H1 (cell line): ENCODE measurements at regions not wholly inside any gene's neighbourhood (a gene's known extent, or its start where the extent isn't known, plus 50 kb on each side); places are given as distances from the start of the nearest gene placed in this dataset.

ENCODE experiments used
- CTCF ChIA-PET: fragments of 300-600 bp; sonication (Branson Sonifier 250); formaldehyde crosslinking; loops from one replicate; lab custom pipeline; 2021; ENCODE audit not compliant: partially characterized antibody; lab: Charles Lee
- POLR2A ChIA-PET: fragments of 300-600 bp; sonication (Branson Sonifier 250); formaldehyde crosslinking; loops from one replicate; lab custom pipeline; 2021; ENCODE audit warnings: inconsistent platforms; ENCODE audit not compliant: partially characterized antibody; lab: Charles Lee
- DNase-seq, 2 experiments: peaks; one replicate each; pipeline versions ENCODE4 v3.0.0 to v3.0.0-alpha.2; 2010 to 2022; ENCODE audit warnings: low spot score in 2 of 2, low read depth in 1 of 2, mixed read lengths in 1 of 2
- FAIRE-seq: peaks from 2 replicates; lab custom pipeline; 2011; peaks lifted over from hg19 to GRCh38; lab: Jason Lieb, UNC
- H2AFZ ChIP-seq: 2 replicates; pipeline ENCODE4 v1.8.1; 2012; ENCODE audit warnings: low read length, inconsistent platforms
- H2AK5ac ChIP-seq: 2 replicates; pipeline ENCODE4 v1.6.1; 2013; ENCODE audit warnings: low read depth, low read length
- H2BK120ac ChIP-seq: replicated peaks from 2 replicates; pipeline ENCODE3; 2013; ENCODE audit warnings: low read depth, low read length, inconsistent platforms
- H2BK12ac ChIP-seq: 2 replicates; pipeline ENCODE4 v1.6.1; 2013; ENCODE audit warnings: low read depth, low read length
- H2BK15ac ChIP-seq: 2 replicates; pipeline ENCODE4 v1.6.1; 2013; ENCODE audit warnings: low read length
- H2BK20ac ChIP-seq: 2 replicates; pipeline ENCODE4 v1.6.1; 2013; ENCODE audit warnings: low read length
- H2BK5ac ChIP-seq: 2 replicates; pipeline ENCODE4 v1.6.1; 2013; ENCODE audit warnings: low read depth, low read length
- H3K14ac ChIP-seq: 2 replicates; pipeline ENCODE4 v1.6.1; 2013; ENCODE audit warnings: inconsistent platforms; ENCODE audit not compliant: insufficient read length
- H3K18ac ChIP-seq: 2 replicates; pipeline ENCODE4 v1.6.1; 2013; ENCODE audit warnings: low read length; ENCODE audit errors: extremely low read depth
- H3K23ac ChIP-seq: 2 replicates; pipeline ENCODE4 v1.6.1; 2013; ENCODE audit warnings: inconsistent platforms; ENCODE audit not compliant: insufficient read length
- H3K23me2 ChIP-seq: 2 replicates; pipeline ENCODE4 v1.6.1; 2013; ENCODE audit warnings: low read depth, low read length
- H3K27ac ChIP-seq: 2 replicates; pipeline ENCODE4 v1.6.1; 2011; ENCODE audit warnings: low read depth, low read length, inconsistent platforms
- H3K27me3 ChIP-seq, 4 experiments: replicated peaks in 1 of 4; 1 replicate in 1 of 4; 2 replicates in 3 of 4; pipeline versions ENCODE4 v1.6.1 to v1.8.1; 2011 to 2013; ENCODE audit warnings: low read length in 3 of 4, mild to moderate bottlenecking in 3 of 4, inconsistent platforms in 2 of 4, mixed read lengths in 2 of 4, moderate library complexity in 1 of 4; ENCODE audit not compliant: control insufficient read depth in 3 of 4, insufficient read depth in 3 of 4; ENCODE audit errors: extremely low read depth in 1 of 4
- H3K36me3 ChIP-seq, 4 experiments: 2 replicates each; pipeline versions ENCODE4 v1.6.1 to v1.8.1; 2011 to 2013; ENCODE audit warnings: mild to moderate bottlenecking in 4 of 4, low read length in 3 of 4, moderate library complexity in 2 of 4, control low read depth in 1 of 4, inconsistent platforms in 1 of 4; ENCODE audit not compliant: insufficient read depth in 4 of 4, control insufficient read depth in 2 of 4
- H3K4ac ChIP-seq: replicated peaks from 2 replicates; pipeline ENCODE3; 2013; ENCODE audit warnings: low read length, low read depth, mixed read lengths, inconsistent platforms; ENCODE audit not compliant: insufficient read length
- H3K4me1 ChIP-seq, 4 experiments: replicated peaks in 1 of 4; 1 replicate in 1 of 4; 2 replicates in 3 of 4; pipeline versions ENCODE4 v1.6.1 to v1.8.1; 2011 to 2013; ENCODE audit warnings: low read length in 3 of 4, inconsistent platforms in 2 of 4, mixed read lengths in 1 of 4; ENCODE audit not compliant: insufficient read depth in 4 of 4, control insufficient read depth in 3 of 4
- H3K4me2 ChIP-seq, 2 experiments: 2 replicates each; pipeline versions ENCODE4 v1.6.1 to v1.8.1; 2011 to 2013; ENCODE audit warnings: low read depth in 2 of 2, low read length in 2 of 2, control low read depth in 1 of 2, inconsistent platforms in 1 of 2, mild to moderate bottlenecking in 1 of 2; ENCODE audit not compliant: insufficient read depth in 1 of 2
- H3K4me3 ChIP-seq, 4 experiments: fragments of 200-600, 300-600 bp in 1 of 4; sonication (generic), shearing (Covaris generic), sonication (Bioruptor Twin) in 1 of 4; 2 replicates each; pipeline versions ENCODE4 v1.5.1 to v1.8.1; 2011 to 2016; ENCODE audit warnings: low read length in 4 of 4, low read depth in 3 of 4, control low read depth in 2 of 4, inconsistent platforms in 2 of 4, mild to moderate bottlenecking in 2 of 4, mixed read lengths in 1 of 4, moderate library complexity in 1 of 4; ENCODE audit not compliant: insufficient read depth in 2 of 4; ENCODE audit errors: extremely low read depth in 1 of 4
- H3K56ac ChIP-seq: replicated peaks from 2 replicates; pipeline ENCODE3; 2013; ENCODE audit warnings: low read depth, mild to moderate bottlenecking, mixed read lengths, low read length, inconsistent platforms; ENCODE audit not compliant: insufficient read length
- H3K79me1 ChIP-seq: 2 replicates; pipeline ENCODE4 v1.6.1; 2013; ENCODE audit warnings: low read depth, low read length, control low read depth
- H3K79me2 ChIP-seq, 2 experiments: 2 replicates each; pipeline versions ENCODE4 v1.6.1 to v1.8.1; 2012 to 2013; ENCODE audit warnings: low read length in 2 of 2, mild to moderate bottlenecking in 2 of 2, inconsistent platforms in 1 of 2; ENCODE audit not compliant: insufficient read depth in 2 of 2, control insufficient read depth in 1 of 2
- H3K9ac ChIP-seq, 4 experiments: replicated peaks in 1 of 4; 1 replicate in 1 of 4; 2 replicates in 3 of 4; pipeline versions ENCODE4 v1.6.1 to v1.8.1; 2011 to 2013; ENCODE audit warnings: low read depth in 3 of 4, low read length in 3 of 4, control low read depth in 2 of 4, mild to moderate bottlenecking in 2 of 4, moderate library complexity in 2 of 4, inconsistent platforms in 1 of 4; ENCODE audit errors: extremely low read depth in 1 of 4
- H3K9me3 ChIP-seq, 2 experiments: 2 replicates each; pipeline versions ENCODE4 v1.6.1 to v1.8.1; 2012 to 2013; ENCODE audit warnings: mild to moderate bottlenecking in 2 of 2, moderate library complexity in 2 of 2, control low read depth in 1 of 2, inconsistent platforms in 1 of 2, low read depth in 1 of 2, low read length in 1 of 2, mixed read lengths in 1 of 2; ENCODE audit not compliant: insufficient read depth in 2 of 2
- H4K20me1 ChIP-seq, 2 experiments: replicated peaks in 1 of 2; 2 replicates each; pipeline versions ENCODE3 to v1.8.1; 2011 to 2013; ENCODE audit warnings: inconsistent platforms in 2 of 2, low read length in 2 of 2, mild to moderate bottlenecking in 1 of 2; ENCODE audit not compliant: insufficient read depth in 2 of 2, control insufficient read depth in 1 of 2
- H4K5ac ChIP-seq: 2 replicates; pipeline ENCODE4 v1.6.1; 2013; ENCODE audit warnings: low read length, low read depth, mixed read lengths, inconsistent platforms; ENCODE audit not compliant: insufficient read length
- H4K8ac ChIP-seq: 2 replicates; pipeline ENCODE4 v1.8.0; 2013; ENCODE audit warnings: mild to moderate bottlenecking, moderate library complexity, low read length, inconsistent platforms; ENCODE audit not compliant: insufficient read depth; ENCODE audit errors: extremely low read depth
- H4K91ac ChIP-seq: replicated peaks from 2 replicates; pipeline ENCODE3; 2013; ENCODE audit warnings: low read length, mixed read lengths, inconsistent platforms; ENCODE audit not compliant: insufficient read length
- ASH2L ChIP-seq: fragments of 200-600, 300-600 bp; sonication (generic); IDR thresholded peaks from one replicate; pipeline ENCODE4 v1.7.1; 2017; ENCODE audit warnings: low read length
- EZH2 ChIP-seq: fragments of 200-600 bp; sonication (generic); IDR thresholded peaks from 2 replicates; pipeline ENCODE4 v1.7.1; 2012; ENCODE audit warnings: low read depth, mild to moderate bottlenecking, moderate library complexity, low read length, inconsistent platforms; ENCODE audit not compliant: severe bottlenecking
- RAD21 ChIP-seq, 2 experiments: IDR thresholded peaks in 1 of 2; conservative IDR thresholded peaks in 1 of 2; 2 replicates each; pipeline ENCODE4 v1.6.1; 2011; ENCODE audit warnings: low read depth in 2 of 2, low read length in 2 of 2, improper control_type of control experiment in 1 of 2, inconsistent platforms in 1 of 2, mild to moderate bottlenecking in 1 of 2, moderate library complexity in 1 of 2
- RBBP5 ChIP-seq: IDR thresholded peaks from 2 replicates; pipeline ENCODE4 v1.7.1; 2012; ENCODE audit warnings: low read depth, mild to moderate bottlenecking, inconsistent platforms, low read length, moderate library complexity, borderline replicate concordance
- SAP30 ChIP-seq: fragments of 300-600 bp; sonication (generic); IDR thresholded peaks from 2 replicates; pipeline ENCODE4 v1.7.1; 2012; ENCODE audit warnings: low read length, moderate library complexity, mild to moderate bottlenecking, inconsistent platforms; ENCODE audit not compliant: insufficient read depth, insufficient replicate concordance
- SUZ12 ChIP-seq: fragments of 200-600 bp; sonication (generic); IDR thresholded peaks from 2 replicates; pipeline ENCODE4 v1.6.1; 2012; ENCODE audit warnings: mild to moderate bottlenecking, inconsistent platforms, low read length, moderate library complexity, mixed read lengths
- TAF1 ChIP-seq: IDR thresholded peaks from 2 replicates; pipeline ENCODE4 v1.6.1; 2011; ENCODE audit warnings: mild to moderate bottlenecking, low read depth, low read length
- TCF12 ChIP-seq: IDR thresholded peaks from 2 replicates; pipeline ENCODE4 v1.6.1; 2011; ENCODE audit warnings: low read depth, mild to moderate bottlenecking, low read length
- ZNF274 ChIP-seq: IDR thresholded peaks from 2 replicates; pipeline ENCODE4 v1.7.0; 2012; ENCODE audit warnings: low read length, borderline replicate concordance; ENCODE audit errors: extremely low read depth
- WGBS, 2 experiments: shearing (Covaris generic) in 1 of 2; methylation state at CpG; one replicate each; pipeline versions ENCODE4 v1.1.6 to v1.1.7; 2013 to 2015; ENCODE audit warnings: low lambda C conversion rate in 2 of 2, mixed read lengths in 2 of 2, inconsistent platforms in 1 of 2, low coverage in 1 of 2, missing lambda C conversion rate in 1 of 2; ENCODE audit not compliant: insufficient replicate concordance in 2 of 2, insufficient coverage in 1 of 2, insufficient read length in 1 of 2; ENCODE audit errors: extremely low coverage in 1 of 2, missing lambda C conversion rate in 1 of 2; 5-methylcytosine and 5-hydroxymethylcytosine counted together
- TF ChIP-seq, protein P1 (sequence below): IDR thresholded peaks from 2 replicates; pipeline ENCODE4 v1.6.1; 2011; ENCODE audit warnings: low read length, improper control_type of control experiment
- TF ChIP-seq, protein P2 (sequence below): IDR thresholded peaks from 2 replicates; pipeline ENCODE4 v1.6.1; 2012; ENCODE audit warnings: low read length, inconsistent platforms

DNA sequence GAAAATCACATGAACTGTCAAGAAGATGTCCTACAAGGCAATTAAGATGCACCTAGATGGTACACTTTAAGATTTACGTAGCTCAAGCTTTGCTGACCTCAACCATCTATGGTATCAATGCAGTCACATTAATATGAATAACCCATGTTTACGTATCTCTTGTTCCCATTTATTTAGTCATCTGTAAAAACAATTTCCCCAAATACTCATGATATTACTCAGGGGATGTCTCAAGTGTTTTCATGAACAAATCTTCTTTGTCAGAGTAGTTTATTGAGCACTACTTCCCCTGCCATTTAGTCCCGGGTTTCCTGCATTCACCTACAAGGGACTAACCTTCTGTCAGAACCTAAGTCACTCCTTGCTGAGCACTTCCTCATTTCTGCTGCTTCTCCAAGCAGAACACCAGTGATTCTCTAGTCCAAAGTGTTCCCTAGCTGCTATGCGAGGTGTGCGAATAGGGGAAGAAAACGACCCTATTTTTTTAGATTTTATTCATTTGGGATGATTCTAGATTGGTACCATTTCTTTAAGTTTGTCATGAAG, 554.3 kb upstream of the LRRC4C start:
- DNase-seq: no peak
- no peak overlapping the region for H3K4me2 ChIP-seq
- H2AFZ ChIP-seq: no peak overlapping the region
- TF ChIP-seq TCF12: no peak
- no peak for TF ChIP-seq TAF1
- TF ChIP-seq RBBP5: no peak
- TF ChIP-seq, protein P1, sequence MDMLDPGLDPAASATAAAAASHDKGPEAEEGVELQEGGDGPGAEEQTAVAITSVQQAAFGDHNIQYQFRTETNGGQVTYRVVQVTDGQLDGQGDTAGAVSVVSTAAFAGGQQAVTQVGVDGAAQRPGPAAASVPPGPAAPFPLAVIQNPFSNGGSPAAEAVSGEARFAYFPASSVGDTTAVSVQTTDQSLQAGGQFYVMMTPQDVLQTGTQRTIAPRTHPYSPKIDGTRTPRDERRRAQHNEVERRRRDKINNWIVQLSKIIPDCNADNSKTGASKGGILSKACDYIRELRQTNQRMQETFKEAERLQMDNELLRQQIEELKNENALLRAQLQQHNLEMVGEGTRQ: no peak
- no peak for TF ChIP-seq SUZ12
- no peak for TF ChIP-seq SAP30
- no peak for TF ChIP-seq ASH2L
- no peak for TF ChIP-seq RAD21 (IDR thresholded peaks at IDR 0.05 in 1 of 2, conservative IDR thresholded peaks at IDR 0.05 in 1 of 2; ENCODE audit: low read depth in 2 of 2, low read length in 2 of 2)
- TF ChIP-seq ZNF274: no peak
- TF ChIP-seq, protein P2, sequence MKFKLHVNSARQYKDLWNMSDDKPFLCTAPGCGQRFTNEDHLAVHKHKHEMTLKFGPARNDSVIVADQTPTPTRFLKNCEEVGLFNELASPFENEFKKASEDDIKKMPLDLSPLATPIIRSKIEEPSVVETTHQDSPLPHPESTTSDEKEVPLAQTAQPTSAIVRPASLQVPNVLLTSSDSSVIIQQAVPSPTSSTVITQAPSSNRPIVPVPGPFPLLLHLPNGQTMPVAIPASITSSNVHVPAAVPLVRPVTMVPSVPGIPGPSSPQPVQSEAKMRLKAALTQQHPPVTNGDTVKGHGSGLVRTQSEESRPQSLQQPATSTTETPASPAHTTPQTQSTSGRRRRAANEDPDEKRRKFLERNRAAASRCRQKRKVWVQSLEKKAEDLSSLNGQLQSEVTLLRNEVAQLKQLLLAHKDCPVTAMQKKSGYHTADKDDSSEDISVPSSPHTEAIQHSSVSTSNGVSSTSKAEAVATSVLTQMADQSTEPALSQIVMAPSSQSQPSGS: no peak
- TF ChIP-seq EZH2: no peak

More for the DNA sequence above, 554.3 kb upstream of the LRRC4C start:
- no peak overlapping the region for H3K14ac ChIP-seq
- no peaks in the 10 kb centered on the region for H3K27me3 ChIP-seq
- H3K23me2 ChIP-seq: no peaks in the 10 kb centered on the region; the same call in 1 of the 2 replicates
- no peak overlapping the region for H2BK12ac ChIP-seq
- H2BK15ac ChIP-seq: no peak overlapping the region
- no peak overlapping the region for H3K4me3 ChIP-seq
- H2BK5ac ChIP-seq: no peak overlapping the region
- ChIA-PET POLR2A (no interaction called here), CTCF (interaction anchor here (1.4 kb wide), 1 partner anchor 704 kb away, joined by 3 read pairs; no protein-coding TSS in a partner anchor)
- no peak overlapping the region for H3K27ac ChIP-seq
- no peak for FAIRE-seq
- H3K79me1 ChIP-seq: no peaks in the 10 kb centered on the region
- no peaks in the 10 kb centered on the region for H3K4me1 ChIP-seq
- no peaks in the 10 kb centered on the region for H3K79me2 ChIP-seq
- no peak overlapping the region for H4K5ac ChIP-seq
- no peak overlapping the region for H2BK120ac ChIP-seq
- H3K36me3 ChIP-seq: no peaks in the 10 kb centered on the region
- H3K23ac ChIP-seq: no peak overlapping the region
- no peak overlapping the region for H3K56ac ChIP-seq
- no peaks in the 10 kb centered on the region for H3K9me3 ChIP-seq
- H2BK20ac ChIP-seq: no peak overlapping the region
- H3K9ac ChIP-seq: no peak overlapping the region
- WGBS, 2 experiments: 91% methylated on average over 6 of the region's 6 CpGs; no CpG with 5 or more reads in 1 of the 2 experiments
- H4K8ac ChIP-seq: no peak overlapping the region
- H3K4ac ChIP-seq: no peak overlapping the region
- no peak overlapping the region for H4K91ac ChIP-seq
- H3K18ac ChIP-seq: no peak overlapping the region
- H2AK5ac ChIP-seq: no peak overlapping the region
- no peaks in the 10 kb centered on the region for H4K20me1 ChIP-seq
